ENCODE measurements at regions not wholly inside any gene's neighbourhood (a gene's known extent, or its start where the extent isn't known, plus 50 kb on each side); places are given as distances from the start of the nearest gene placed in this dataset.

DNA sequence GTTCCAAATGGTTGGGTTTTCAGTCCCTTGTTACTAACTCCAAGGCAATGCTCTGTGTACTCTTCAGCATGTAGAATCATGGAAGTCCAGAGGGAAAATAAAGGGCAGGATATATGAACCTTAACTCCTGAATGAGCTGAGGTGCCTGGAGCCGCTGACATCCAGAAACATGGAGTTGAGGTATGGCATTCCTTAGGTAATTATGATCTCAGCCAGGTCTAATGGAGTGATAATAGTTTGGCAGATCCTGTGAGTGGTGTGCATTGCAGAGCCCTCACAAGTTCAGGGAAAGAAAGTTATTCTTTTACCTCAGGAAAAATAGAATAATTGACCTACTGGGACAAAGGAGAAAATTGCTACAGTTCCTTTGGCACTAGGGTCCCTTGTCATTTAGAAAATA is 369.1 kb downstream of the ZNF608 start:
- no peak for DNase-seq (ENCODE audit: low spot score)

DNA sequence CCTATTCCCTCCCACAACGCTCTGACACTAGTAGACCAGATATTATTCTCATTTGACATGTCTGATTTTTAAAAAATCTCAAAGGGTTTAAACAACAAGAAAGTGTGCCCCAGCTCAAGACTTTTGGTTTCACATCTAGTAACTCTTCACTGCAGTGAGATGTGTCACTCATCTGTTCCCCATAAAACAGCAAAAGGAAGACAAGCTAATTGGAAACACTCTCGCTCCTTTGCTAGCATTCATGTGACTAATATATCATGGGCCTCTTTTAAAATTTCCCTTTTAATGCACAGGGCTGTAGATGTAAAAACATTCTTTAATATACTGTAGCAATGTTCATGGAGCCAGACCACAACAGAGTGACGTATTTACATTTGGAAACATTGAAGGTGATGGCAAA is 372.6 kb downstream of the ZNF608 start:
- DNase-seq (ENCODE audit: low spot score), result no peak

DNA sequence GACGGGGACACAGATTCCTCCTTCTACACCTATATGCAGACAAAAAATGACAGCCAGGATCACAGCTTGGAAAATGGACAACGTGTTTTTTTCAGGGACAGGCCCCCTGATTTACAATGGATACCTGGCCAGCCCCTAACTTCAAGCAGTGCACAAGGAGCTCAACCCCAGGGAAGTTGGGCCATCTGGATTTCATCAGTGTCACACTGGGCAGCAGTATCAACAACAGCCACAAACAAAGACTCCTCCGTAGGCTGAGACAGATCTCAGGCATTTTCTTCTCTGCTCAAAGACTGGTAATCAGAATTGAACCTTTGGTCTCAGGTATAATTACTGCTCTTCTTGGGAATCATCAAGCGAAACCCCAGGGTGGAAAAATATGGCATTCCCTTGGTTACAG is 374.0 kb downstream of the ZNF608 start:
- DNase-seq (ENCODE audit: low spot score), result no peak

DNA sequence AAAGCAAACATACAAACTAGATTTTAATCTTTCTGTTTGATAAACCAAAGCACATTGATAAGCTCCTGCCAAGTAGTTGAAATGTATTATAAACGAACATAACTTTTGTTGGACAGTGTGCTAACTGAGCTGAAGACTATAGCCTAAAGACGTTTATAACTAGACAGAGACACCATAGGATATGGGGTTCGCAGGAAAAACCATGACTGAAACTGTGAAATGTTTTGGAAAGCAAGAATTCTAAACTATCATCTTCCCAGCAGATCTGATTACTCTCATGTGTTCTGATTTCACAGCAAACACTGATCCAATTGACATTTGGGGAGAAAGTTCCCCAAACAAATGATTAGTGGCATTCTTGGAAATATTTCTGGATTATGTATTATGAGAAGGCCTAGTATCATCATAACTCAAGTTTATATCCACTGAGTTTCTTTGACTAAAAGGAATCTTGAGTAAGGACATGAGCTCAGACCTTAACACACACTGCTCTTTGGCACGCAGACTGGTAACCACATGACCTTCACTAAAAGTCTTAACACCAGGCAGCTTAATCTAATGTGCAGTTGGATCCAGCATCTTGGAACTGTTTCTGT is 375.2 kb downstream of the ZNF608 start:
- no peak for DNase-seq (ENCODE audit: low spot score)

DNA sequence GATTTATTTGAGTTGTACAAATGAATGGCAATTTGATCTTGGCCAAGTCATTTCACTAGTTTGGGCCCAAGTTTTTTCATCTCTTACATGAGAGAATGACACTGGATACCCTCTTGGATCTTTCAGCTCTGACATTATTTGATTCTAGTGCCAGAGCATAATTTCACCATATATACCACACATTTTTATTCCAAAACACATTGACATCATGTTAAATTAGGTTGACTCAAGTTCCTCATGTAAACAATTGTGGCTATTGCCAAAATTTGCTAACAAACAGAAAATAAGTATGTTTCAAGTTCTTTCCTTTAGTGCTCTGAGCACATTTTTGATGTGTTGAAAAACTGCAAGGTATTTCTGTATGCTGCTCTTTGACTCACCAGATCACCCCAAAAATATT is 375.8 kb downstream of the ZNF608 start:
- no peak for DNase-seq (ENCODE audit: low spot score)

DNA sequence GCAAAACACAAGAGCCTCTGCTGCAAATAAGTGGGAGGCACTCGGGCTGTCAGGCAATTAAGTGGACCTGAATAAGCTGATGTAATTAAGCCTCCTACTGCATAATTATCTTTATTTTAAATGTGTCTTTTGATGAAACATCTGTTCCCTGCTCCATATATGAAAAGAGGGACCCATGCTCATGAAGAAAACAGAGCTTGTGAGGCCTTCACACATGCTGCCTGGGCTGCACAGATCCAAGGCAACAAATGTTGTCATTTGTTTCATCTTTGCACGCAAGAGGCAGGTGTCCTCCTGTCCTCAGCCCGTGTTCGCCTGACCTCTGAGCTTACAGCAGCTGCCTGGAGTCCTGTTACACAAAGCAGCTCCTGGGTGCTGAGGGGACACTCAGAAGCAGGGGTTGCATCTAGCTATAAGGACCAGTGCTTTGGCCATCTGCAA is 381.1 kb downstream of the ZNF608 start:
- no peak for DNase-seq (ENCODE audit: low spot score)

DNA sequence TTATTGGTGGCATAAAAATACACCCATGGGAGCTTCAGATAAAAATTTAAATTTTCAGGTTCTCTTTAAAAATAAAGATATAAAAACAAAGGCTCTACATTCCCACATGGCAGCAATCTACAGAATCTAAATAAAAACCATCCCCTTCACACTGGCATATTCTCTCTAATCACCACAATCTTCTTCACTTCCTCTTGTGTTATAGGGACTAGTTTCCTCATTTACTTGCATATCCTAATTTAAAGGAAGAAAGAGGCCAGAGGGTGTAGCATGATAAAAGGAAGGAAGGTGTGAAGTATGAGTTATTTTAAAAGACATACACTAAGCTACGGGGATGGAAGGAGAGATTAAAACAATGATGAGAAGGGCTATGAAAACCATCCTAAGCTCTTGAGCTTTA is 390.5 kb downstream of the ZNF608 start:
- DNase-seq (ENCODE audit: low spot score), result no peak

DNA sequence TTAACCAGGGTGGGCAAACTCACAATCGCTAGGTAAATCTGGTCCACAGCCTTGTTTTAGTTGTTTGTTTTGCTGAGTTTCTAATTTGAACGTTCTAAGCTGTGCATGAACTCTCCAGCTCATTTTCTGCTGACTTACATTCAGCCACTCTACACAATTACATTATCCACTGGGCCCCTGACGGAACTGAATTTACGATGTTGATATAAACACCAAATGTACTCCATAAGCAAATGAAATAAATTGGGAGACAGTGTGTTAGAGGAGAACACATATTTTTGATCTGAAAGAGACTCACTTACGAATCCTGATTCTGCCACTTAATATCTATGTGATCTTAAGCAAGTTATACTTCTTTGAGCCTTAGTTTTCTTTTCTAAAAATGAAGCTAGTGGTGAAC is 393.4 kb downstream of the ZNF608 start:
- DNase-seq (ENCODE audit: low spot score), result no peak

DNA sequence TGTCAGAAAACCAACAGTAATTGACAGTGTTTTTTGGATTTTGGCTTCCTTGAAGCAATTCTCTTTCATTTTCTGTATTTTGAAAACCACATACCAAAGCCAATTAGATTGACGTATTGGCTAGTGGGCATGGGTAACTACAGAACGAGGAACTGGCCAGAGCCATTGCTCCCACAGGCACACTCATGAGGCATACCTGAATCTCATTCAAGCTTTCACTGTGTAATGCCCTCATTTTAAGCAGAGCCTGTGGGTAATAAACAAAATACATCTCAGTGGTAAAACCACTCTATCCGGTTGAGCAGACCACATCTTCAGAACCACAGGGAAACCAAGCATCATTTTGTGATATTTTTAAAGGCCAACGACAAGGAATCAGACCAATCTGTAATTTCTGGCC is 394.1 kb downstream of the ZNF608 start:
- no peak for DNase-seq (ENCODE audit: low spot score)

DNA sequence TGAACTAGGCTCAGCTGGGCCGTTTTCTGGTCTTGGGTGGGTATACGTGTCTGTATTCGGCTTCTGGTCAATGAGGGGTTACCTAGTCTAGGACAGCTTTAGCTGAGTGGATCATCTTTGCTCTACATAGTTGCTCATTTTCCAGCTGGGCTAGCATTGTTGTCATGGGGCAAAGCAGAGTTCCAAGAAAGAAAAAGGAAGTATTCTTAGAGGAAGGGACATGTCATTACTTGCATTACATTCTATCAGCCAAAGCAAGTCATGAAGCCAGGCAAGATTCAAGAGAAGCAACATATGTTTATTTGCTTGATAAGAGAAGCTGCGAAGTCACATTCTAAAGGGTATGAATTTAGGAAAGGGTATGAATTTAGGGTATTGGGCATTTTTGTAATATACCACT is 396.5 kb downstream of the ZNF608 start:
- DNase-seq (ENCODE audit: low spot score), result no peak

DNA sequence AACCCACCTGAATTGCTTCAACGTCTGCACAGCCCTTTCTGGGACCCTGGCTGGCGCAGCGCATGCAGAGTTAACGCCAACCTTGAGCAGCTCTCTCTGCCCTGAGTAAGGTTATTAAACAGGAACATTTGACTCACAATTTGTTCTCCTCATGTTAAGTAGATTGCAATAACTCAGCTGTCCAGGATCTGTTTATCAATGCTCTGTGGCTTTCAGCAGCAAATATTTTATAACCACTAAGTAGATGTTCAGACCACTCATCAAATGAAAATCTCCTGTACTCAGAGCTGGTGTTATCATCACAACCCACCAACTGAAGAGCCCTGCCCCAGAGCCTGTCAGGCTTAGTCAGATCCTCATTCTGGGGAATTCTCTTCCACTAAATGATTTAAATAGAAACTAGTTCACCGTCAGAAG is 403.0 kb downstream of the ZNF608 start:
- no peak for DNase-seq (ENCODE audit: low spot score)

DNA sequence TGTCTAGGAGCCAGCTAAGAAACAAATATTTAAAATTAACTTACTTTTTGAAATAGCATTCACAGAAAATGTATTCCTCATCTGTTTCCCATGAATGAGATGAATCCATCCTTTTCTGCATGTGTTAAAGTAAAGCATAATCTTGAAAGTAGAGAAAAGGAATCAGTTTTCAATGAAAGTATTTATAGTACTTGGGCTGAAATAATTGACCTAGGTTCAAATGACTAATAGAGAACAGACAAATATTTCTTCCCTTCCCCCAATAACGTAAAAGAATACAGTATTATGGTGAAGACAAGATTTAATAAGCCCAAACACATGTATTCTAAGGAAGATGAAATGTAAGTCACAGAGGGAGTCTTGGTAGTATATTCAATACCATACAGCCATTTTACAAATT is 403.5 kb downstream of the ZNF608 start:
- DNase-seq (ENCODE audit: low spot score), result no peak

DNA sequence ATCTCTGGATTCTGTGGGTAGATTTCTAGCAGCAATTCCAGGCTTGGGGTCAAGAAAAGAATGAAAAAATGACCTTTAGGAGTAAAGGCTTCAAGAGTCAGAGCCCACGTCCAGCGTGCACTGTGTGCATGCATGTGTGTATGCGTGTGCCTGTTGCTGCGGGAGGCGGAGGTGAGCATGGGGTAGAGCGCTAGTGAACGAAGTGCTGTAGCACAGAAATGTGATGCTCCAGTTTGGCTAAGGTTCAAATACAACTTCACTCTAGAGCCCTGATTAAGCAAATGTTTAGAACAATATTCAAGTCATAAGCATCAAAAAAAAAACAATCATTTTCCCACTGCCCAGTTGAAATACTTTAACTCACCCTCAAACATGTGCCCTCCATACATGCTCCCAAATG is 403.9 kb downstream of the ZNF608 start:
- no peak for DNase-seq (ENCODE audit: low spot score)

DNA sequence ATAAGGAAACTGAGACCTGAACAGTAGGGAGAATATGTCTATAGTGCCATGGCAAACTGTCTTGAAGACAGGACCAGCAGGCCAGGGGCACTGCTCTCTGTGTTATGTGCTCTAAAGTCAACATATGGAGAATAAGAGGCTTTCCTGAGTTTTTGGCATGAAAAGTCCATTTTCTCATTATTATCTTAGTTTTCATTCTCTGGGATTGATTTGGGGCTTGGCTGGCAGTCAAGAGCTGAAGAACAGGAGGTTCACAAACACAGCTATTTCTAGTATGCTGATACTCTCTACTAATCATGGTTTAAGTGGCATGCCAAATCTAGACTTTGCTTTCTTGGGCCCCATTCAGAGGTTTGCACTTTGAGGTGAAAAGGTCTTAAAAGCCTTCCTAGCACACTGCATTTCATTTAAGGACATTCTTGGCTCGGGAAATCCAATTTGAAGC is 404.4 kb downstream of the ZNF608 start:
- no peak for DNase-seq (ENCODE audit: low spot score)

DNA sequence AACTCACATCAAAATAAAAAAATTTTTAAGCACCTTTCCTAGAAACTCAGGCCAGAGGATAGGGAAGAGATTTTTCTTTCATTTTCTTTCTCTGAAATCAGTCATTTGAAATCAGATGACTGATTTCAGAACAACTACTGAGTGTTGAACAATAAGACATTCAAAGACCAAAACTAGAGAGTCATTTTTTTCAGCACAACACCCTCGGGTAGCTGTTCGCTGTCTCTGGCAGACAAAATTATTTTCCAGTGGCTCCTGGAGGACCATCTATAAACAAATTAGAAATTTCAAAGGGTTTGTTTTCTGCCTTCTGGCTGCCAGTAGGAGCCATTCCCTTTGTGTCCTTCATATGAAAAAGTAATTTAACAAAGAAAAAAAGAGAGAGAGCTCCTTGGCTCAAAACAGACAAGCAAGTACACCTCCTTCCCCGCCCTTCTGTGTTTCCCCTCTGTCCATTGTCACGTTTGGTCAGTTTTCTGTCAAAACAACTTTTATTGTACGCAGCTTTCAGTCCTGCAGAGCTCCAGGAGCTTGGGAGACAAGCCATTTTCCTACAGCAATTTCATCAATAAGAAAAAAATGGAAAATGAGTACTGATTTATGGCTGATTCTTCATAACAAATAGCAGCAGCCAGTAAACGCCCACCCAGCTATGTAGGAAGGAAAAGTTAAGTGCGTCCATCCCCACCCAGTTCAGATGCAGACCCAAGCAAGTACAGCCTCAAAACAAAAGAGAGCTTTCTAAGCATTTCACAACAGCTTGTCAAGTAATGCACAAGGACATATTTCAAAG is 405.2 kb downstream of the ZNF608 start:
- DNase-seq (ENCODE audit: low spot score), result no peak

DNA sequence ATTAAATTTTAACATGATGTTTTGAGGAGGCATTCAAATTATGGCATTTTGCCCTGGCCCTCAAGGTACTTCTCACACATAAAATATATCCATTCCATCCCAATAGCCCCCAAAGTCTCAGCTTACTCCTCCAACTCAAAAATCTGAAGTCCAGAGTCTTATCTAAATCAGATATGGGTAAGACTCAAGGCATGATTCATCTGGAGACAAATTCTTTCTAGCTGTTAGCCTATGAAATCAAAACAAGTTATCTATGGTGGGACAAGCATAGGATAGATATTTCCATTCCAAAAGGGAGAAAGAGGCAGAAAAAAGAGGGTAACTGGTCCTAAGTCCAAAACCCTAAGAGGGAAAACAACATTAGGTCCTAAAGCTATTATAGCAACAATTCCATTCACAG is 408.4 kb downstream of the ZNF608 start:
- DNase-seq (ENCODE audit: low spot score), result no peak

DNA sequence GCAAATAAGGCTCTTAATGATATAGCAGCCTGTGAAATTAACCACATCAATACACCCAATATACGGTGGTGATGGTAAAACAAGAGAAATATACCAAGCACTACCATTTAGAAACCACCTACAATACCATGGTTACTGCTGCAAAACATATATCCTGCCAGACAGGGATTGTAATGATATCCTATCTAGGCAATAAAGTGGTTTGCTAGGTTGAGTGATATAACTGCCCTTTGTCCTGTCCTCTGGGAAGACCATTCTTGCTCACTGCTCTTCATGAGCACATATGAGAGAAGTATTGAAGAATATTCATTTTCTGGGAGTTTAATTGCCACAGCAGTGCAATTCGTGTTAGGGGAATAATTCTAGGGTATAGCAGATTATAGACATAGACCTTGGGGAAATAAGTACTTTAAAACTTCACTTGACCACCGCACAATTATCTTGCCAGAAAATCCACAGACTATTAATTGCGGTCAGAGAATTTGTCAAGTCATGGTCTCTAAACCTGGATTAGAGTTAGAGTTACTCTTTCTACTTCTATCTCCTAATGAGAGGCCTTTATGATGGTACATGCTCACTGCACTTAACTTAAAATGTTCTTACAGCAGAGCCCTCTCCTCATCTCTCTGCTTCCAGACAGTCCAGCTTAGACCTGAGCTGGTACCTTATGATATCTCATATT is 413.0 kb downstream of the ZNF608 start:
- no peak for DNase-seq (ENCODE audit: low spot score)

DNA sequence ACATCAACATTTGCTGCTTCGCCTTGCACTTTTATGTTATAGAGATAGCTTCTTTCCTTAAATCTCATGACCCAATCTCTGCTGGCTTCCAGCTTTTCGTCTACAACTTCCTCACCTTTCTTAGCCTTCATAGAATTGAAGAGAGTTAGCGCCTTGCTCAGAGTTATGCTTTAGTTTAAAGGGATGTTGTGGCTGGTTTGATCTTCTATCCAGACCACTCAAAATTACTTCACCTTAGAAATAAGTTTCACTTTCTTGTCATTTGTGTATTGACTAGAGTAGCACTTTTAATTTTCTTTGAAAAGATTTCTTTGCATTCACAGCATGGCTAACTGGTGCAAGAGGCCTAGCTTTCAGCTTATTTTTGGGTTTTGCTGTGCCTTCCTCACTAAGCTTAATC is 414.2 kb downstream of the ZNF608 start:
- DNase-seq (ENCODE audit: low spot score), result no peak

DNA sequence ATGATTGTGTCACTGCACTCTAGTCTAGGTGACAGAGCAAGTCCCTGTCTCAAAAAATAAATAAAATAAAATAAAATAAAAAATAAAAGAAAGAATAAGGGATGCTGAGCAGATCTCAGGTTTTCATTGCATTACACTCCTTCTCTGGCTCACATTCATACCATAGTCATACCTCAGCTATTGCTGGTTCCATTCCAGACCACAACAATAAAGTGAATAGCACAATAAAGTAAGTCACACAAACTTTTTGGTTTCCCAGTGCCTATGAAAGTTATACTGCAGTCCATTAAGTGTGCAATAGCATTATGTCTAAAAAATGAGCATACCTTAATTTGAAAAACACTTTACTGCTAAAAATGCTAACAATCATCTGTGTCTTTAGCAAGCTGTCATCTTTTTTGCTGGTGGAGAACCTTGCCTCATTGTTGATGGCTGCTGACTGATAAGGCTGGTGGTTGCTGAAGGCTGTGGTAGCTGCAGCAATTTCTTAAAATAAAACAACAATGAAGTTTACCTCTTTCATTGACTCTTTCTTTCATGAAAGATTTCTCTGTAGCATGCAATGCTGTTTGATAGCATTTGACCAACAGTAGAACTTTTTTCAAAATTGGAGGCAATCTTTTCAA is 415.7 kb downstream of the ZNF608 start:
- DNase-seq (ENCODE audit: low spot score), result no peak

DNA sequence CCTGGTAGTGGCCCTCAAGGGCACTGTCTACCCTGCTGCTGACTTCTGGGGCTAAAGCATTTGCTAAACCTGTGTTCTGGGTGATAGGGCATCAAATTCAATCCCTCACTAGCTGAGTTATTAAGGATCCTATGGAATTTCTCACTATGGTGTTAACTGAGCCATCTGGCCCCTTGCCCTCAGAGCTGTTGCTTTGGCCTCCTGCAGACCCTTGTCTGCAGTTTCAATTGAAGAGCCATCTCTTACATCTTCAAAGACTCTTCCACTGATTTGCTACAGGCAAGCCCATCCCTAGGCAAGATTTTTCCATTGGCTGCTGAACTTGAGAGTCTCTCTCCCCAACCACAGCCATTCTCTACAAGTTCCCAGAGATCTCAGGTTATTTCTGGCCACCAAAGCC is 418.2 kb downstream of the ZNF608 start:
- DNase-seq (ENCODE audit: low spot score), result no peak

DNA sequence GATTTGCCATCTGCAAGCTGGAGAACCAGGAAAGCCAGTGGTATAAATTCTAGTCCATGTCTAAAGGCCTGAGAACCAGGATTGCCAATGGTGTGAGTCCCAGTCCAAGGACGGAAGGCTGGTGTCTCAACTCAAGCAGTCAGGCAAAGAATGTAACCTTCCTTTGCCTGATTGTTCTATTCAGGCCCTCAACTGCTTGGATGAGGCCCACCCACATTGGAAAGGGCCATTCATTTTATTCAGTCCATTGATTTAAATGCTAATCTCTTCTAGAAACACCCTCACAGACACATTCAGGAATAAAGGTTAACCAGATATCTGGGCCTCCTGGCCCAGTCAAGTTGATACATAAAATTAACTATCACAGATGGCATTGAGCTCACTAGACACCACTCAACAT is 427.8 kb downstream of the ZNF608 start:
- no peak for DNase-seq (ENCODE audit: low spot score)

DNA sequence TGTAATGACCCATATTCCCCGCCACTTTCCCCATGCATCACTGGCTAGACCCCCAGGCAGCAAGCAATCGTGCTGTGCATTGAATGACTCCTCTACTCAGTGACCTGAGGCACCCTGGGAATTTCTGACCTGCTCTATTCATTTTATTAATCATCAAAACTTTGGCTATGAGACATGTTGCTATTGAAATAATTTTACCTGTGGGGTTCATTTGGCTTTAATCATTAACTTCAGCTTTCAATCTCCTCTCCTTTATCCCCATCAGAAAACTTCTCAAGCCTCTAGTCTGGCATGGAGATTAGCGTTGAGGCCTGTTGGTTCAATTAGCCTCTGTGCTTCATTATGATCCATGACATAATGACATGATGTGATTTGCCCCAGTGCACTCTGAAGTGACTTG is 429.0 kb downstream of the ZNF608 start:
- DNase-seq (ENCODE audit: low spot score), result no peak
